NK-92 treated with Interleukin-12 subunit alpha and Interleukin-12 subunit beta, amount 100 ng/mL, for 24 hours (cell line): ENCODE measurements at regions not wholly inside any gene's neighbourhood (a gene's known extent, or its start where the extent isn't known, plus 50 kb on each side); places are given as distances from the start of the nearest gene placed in this dataset.
"Not testable (repeated sequence)": the region's sequence is repeated elsewhere in the genome, so short reads cannot be mapped to it uniquely, and the experiment has no call there.

ENCODE experiments used
- DNase-seq: peaks from one replicate; lab custom pipeline; 2025; lab: John Stamatoyannopoulos, UW

GRCh38 chr10:130512936-130513335 lies 376.7 kb downstream of the GLRX3 start:
- no peak for DNase-seq

- no peak for DNase-seq
These were observed 377.7 kb downstream of the GLRX3 start for GRCh38 chr10:130513686-130514476.

DNA sequence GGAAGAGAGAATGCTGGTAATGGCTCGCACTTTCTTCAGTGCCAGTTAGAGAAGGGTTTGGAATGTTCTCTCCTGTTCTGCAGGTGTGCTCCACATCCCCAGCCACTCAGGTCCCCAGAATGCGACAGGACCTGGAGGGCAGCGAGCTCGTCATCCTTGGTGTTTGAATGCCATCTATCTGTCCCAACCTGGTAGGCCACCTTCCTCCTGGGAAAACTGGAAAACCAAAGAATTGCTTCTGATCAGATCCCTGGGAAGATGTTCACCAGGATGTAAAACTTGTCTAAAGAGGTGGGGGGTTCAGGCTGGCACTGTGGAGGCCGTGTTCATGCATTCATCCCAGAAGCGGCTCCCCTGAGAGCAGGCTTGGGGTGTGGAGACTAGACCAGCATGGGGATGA lies 379.5 kb downstream of the GLRX3 start:
- DNase-seq: no peak

DNA sequence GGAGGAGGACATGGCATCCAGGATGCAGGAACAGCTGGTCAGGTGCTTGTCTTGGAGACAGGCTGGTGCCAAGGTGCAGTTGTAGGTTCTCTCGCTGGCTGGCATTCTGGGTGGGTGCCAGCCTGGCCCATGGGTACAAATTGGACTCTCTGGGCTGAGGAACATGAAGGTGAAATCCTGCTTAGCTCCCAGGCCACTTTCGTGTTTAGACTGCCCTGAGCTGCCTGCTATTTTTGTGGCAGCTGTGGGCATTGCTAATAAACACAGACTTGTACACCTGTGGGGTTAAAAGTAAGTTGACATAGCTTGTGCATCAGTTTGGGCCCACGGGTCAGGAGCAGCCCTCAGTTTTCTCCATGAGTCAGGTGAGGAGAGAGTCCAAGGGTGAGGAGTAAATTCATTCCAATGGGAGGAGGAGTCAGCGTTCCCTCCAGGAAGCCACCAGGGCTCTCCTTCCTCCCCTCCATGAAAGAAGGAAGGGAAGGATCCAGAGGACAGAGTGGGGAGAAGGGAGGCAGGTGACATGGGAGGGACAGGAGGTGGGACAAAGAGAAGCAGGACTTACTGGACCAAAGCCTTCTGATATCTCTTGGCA lies 380.0 kb downstream of the GLRX3 start:
- DNase-seq: no peak

GRCh38 chr10:130518921-130519320 lies 382.7 kb downstream of the GLRX3 start:
- DNase-seq: not testable (repeated sequence)

- DNase-seq: no peak
These were observed 383.6 kb downstream of the GLRX3 start for GRCh38 chr10:130519791-130520190.

- DNase-seq: no peak
These were observed 395.1 kb downstream of the GLRX3 start for GRCh38 chr10:130531312-130531711.

DNA sequence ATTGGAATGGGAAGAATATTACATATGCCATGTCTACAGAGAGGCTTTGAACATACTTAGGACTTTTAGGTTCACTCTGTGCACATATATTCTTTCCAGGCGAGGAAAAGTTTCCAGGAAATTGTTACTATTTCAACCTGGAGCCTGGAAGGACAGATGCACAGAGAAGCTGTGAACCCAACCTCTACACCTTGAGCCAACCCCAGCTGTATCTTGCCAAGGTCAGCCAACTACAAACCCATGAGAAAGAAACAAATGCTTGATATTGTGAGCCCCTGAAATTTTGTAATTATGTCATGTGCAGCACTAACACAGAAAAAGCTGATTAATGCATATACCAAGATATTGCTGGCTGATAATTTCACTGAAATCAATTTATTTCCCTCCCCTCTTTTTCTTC lies 404.9 kb downstream of the GLRX3 start:
- no peak for DNase-seq

- DNase-seq: no peak
These were observed 406.6 kb downstream of the GLRX3 start for GRCh38 chr10:130542761-130543160.

DNA sequence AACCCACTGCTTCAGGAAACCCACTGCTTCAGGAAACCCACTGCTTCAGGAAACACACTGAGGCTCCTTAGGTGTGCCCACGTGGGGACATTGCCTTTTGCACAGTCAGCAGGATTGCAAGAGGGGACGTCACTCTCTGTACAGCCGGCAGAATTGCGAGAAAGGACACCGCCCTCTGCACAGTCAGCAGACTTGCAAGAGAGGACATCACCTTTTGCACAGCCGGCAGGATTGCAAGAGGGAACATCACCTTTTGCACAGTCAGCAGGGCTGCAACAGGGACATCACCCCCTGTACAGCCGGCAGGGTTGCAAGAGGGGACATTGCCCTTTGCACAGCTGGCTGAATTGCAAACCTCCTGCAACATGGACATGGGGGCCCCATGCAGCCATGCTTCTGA lies 407.6 kb downstream of the GLRX3 start:
- DNase-seq: no peak

GRCh38 chr10:130545122-130545521 lies 408.9 kb downstream of the GLRX3 start:
- no peak for DNase-seq

DNA sequence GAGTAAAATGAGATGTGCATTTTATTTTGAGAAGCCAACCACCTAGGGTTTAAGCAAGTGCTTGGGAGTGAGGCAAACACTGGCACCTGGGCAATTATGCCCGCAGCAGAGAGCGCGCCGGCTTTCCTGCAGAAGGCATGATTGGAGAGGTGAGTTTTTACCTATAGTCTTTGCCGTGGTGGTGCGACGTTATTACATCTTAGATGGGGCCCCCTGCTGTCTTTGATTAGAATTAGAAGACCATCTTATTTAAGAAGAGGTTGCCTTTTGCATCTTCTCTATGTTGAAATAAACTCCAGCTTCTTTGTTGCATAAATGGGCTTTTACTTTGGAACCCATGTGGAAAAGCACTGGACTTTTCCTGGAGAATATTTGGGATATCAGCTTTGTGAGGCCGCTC lies 409.5 kb downstream of the GLRX3 start:
- DNase-seq: no peak

DNA sequence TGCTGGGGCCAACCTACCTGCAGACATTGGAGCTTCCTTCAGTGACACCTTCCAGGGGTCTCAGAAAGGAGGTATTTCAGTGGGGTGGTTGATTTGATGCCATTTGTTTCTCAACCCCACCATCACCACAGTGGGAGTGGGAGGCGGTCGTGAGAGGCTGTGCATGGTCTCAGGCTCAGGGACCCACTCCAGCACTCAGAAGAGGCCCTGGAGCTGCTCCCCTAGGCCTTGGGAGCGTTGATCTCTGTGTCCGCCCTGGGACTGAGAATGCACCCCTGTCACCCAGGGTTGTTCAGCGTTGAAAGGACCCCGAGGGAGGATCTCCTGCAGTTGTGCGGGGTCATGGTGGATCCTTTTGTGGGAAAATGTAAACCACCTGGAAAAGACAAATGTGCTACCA lies 410.6 kb downstream of the GLRX3 start:
- DNase-seq: no peak

DNA sequence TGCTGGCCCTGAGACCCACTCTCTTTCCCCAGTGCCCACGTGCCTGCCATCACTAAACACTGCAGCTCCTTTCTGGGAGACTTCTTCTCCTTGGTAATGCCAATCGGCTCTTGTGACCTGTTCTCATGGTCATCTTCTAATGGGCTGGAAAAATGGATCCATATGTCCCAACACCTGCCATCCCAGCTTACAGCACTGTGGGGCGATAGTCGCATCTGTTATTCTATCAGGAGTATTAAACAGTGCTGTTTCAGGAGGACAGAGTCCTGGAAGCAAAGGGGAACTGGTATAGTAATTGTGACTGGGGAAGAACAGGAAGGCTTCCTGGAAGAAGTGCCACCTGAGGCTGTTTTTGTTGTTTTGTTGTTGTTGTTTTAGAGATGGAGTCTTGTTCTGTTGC lies 411.2 kb downstream of the GLRX3 start:
- DNase-seq: no peak

DNA sequence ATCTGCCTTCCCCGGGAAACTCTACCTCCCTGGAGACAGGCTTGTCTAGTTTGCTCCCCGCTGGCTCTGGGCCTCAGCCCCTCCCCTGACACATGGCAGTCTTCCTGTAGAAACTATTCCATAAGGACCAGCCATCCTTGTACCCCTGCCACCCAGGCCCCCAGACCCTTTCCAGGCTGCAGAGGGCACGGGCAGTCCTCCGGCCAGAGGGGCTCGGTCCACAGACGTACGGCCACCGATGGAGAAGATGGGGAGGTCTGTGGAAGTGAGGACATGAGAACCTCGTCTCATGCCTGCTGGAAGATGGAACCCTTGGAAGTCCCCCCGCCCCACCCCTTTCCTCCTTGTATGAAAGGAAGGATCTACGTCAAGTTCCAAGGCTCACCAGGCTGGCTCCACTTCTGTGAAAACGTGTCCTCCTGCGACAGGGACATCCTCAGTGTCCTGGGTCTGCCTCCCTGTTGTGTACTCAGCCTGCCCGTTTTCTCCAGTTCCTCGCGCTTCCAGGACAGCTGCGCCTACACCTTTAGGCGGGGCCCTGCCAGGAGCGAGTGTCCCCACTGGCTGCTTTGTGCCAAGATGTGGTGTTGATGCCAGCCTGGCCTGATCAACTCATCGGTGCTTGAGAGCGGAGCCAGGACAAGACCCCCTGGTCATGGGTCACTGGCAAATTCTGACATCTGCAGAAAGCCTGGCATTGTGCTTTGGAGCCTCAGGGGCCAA lies 414.9 kb downstream of the GLRX3 start:
- DNase-seq: no peak

GRCh38 chr10:130551676-130552075 lies 415.5 kb downstream of the GLRX3 start:
- DNase-seq: no peak

DNA sequence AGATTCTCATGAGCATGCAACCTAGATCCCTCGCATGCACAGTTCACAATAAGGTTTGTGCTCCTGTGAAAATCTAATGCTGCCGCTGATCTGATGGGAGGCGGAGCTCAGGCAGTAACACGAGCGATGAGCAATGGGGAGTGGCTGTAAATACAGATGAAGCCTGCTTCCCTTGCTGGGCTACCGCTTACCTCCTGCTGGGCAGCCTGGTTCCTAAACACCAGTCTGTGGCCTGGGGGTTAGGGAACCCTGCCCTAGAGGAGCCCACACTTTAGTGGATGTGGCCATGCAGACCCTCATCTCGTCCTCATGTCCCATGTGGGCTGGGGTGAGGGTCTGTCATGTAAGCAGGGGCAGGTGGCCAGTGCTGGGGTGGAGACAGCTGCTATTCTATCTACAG lies 417.6 kb downstream of the GLRX3 start:
- DNase-seq: no peak

GRCh38 chr10:130554701-130555410 lies 418.7 kb downstream of the GLRX3 start:
- no peak for DNase-seq

GRCh38 chr10:130555411-130555750 lies 419.2 kb downstream of the GLRX3 start:
- no peak for DNase-seq

GRCh38 chr10:130557181-130557845 lies 421.1 kb downstream of the GLRX3 start:
- DNase-seq: no peak

DNA sequence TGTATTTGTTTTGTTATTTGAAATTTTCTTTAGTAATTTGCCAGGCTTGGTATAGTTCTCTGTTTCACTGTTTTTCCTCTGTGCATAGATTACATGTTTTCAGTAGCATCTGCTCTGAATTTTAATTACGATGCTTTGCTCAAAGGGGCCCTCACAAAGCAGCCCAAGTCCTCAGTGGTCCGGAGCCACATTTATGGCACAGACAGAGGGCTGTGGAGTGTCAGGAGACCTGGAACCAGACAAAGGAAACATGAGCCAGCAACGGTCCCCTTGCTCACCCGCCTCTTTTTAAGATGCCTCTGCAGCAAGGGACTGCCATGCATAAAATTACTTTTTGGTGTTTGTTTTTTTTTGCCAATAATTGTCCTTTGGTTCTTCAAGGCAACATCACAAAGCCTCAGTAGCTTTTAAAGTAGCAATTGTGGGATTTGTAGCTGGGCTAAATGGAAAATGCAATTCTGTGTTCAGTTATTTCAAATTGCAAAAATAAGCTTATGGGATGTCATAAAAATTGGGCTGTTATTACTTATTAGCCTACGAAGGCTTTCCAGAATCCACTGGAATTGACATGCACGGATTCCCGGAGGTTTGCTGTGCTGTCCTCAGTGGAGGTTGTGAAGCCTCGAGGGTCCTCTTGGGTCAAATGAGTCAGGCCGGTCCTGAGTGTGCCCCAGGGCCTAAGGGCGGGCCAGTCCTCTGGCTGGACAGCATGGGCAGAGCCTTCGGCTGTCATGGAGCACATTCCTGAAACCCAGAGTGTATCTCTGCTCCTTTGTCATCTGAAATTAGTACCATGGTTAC lies 422.8 kb downstream of the GLRX3 start:
- DNase-seq: no peak
